ENCODE measurements at regions not wholly inside any gene's neighbourhood (a gene's known extent, or its start where the extent isn't known, plus 50 kb on each side); places are given as distances from the start of the nearest gene placed in this dataset.

- no peak overlapping the region for H3K4me3 ChIP-seq (ENCODE audit: low read length)
- 91% methylated on average over 9 of the region's 10 CpGs for WGBS
- no peaks in the 10 kb centered on the region for H3K36me3 ChIP-seq (ENCODE audit: insufficient read depth, low read length)
- peaks cover 4% of the 10 kb centered on the region; the same call in 1 of the 2 replicates for H3K9me3 ChIP-seq (ENCODE audit: insufficient read depth, low read depth, low read length)
- no peak overlapping the region for H3K27ac ChIP-seq (ENCODE audit: low read depth, low read length)
- H3K9ac ChIP-seq (ENCODE audit: low read depth, low read length), result no peak overlapping the region
- no peaks in the 10 kb centered on the region for H3K4me1 ChIP-seq (ENCODE audit: insufficient read depth, low read length)
- H3K27me3 ChIP-seq (ENCODE audit: insufficient read depth, low read length), result no peaks in the 10 kb centered on the region
These were observed 226.7 kb upstream of the MYOCD start for GRCh38 chr17:12438813-12439586.

- Histone ChIP-seq H3K36me3 (ENCODE audit: insufficient read depth, low read length) (no peaks in the 10 kb centered on the region), H3K9me3 (ENCODE audit: insufficient read depth, low read depth, low read length) (peaks cover 4% of the 10 kb centered on the region; the same call in 1 of the 2 replicates), H3K4me1 (ENCODE audit: insufficient read depth, low read length) (no peaks in the 10 kb centered on the region), H3K4me3 (ENCODE audit: low read length) (no peak overlapping the region), H3K27ac (ENCODE audit: low read depth, low read length) (no peak overlapping the region), H3K9ac (ENCODE audit: low read depth, low read length) (no peak overlapping the region), H3K27me3 (ENCODE audit: insufficient read depth, low read length) (no peaks in the 10 kb centered on the region)
- WGBS, result no CpG with 5 or more reads among the region's 1 CpG
These were observed 220.4 kb upstream of the MYOCD start for GRCh38 chr17:12445331-12445730.

GRCh38 chr17:12457493-12457892, 208.2 kb upstream of the MYOCD start:
- Histone ChIP-seq H3K9ac (ENCODE audit: low read depth, low read length) (no peak overlapping the region), H3K9me3 (ENCODE audit: insufficient read depth, low read depth, low read length) (peaks cover 12% of the 10 kb centered on the region; the same call in 1 of the 2 replicates), H3K4me1 (ENCODE audit: insufficient read depth, low read length) (no peaks in the 10 kb centered on the region), H3K27me3 (ENCODE audit: insufficient read depth, low read length) (no peaks in the 10 kb centered on the region), H3K36me3 (ENCODE audit: insufficient read depth, low read length) (no peaks in the 10 kb centered on the region), H3K27ac (ENCODE audit: low read depth, low read length) (no peak overlapping the region), H3K4me3 (ENCODE audit: low read length) (no peak overlapping the region)
- 93% methylated on average over 1 of the region's 1 CpG for WGBS

- Histone ChIP-seq H3K27me3 (ENCODE audit: insufficient read depth, low read length) (no peaks in the 10 kb centered on the region), H3K27ac (ENCODE audit: low read depth, low read length) (no peak overlapping the region), H3K9me3 (ENCODE audit: insufficient read depth, low read depth, low read length) (peaks cover 14% of the 10 kb centered on the region; the same call in 1 of the 2 replicates), H3K36me3 (ENCODE audit: insufficient read depth, low read length) (no peaks in the 10 kb centered on the region), H3K9ac (ENCODE audit: low read depth, low read length) (no peak overlapping the region), H3K4me1 (ENCODE audit: insufficient read depth, low read length) (no peaks in the 10 kb centered on the region), H3K4me3 (ENCODE audit: low read length) (no peak overlapping the region)
These were observed 206.0 kb upstream of the MYOCD start for GRCh38 chr17:12459736-12460135.

- Histone ChIP-seq H3K4me1 (ENCODE audit: insufficient read depth, low read length) (no peaks in the 10 kb centered on the region), H3K27ac (ENCODE audit: low read depth, low read length) (no peak overlapping the region), H3K9me3 (ENCODE audit: insufficient read depth, low read depth, low read length) (peaks cover 3% of the 10 kb centered on the region; the same call in 1 of the 2 replicates), H3K27me3 (ENCODE audit: insufficient read depth, low read length) (no peaks in the 10 kb centered on the region), H3K4me3 (ENCODE audit: low read length) (no peak overlapping the region), H3K9ac (ENCODE audit: low read depth, low read length) (no peak overlapping the region), H3K36me3 (ENCODE audit: insufficient read depth, low read length) (no peaks in the 10 kb centered on the region)
- WGBS, result 88% methylated on average over 2 of the region's 2 CpGs
These were observed 202.6 kb upstream of the MYOCD start for GRCh38 chr17:12463102-12463501.

GRCh38 chr17:12472252-12473173, 193.2 kb upstream of the MYOCD start:
- no peaks in the 10 kb centered on the region for H3K9me3 ChIP-seq (ENCODE audit: insufficient read depth, low read depth, low read length)
- no peaks in the 10 kb centered on the region for H3K4me1 ChIP-seq (ENCODE audit: insufficient read depth, low read length)
- H3K27ac ChIP-seq (ENCODE audit: low read depth, low read length), result no peak overlapping the region
- WGBS, result 95% methylated on average over 7 of the region's 7 CpGs
- no peaks in the 10 kb centered on the region for H3K27me3 ChIP-seq (ENCODE audit: insufficient read depth, low read length)
- H3K36me3 ChIP-seq (ENCODE audit: insufficient read depth, low read length), result no peaks in the 10 kb centered on the region
- no peak overlapping the region for H3K4me3 ChIP-seq (ENCODE audit: low read length)
- H3K9ac ChIP-seq (ENCODE audit: low read depth, low read length), result no peak overlapping the region

- over 99% methylated on average over 6 of the region's 7 CpGs for WGBS
- Histone ChIP-seq H3K27me3 (ENCODE audit: insufficient read depth, low read length) (no peaks in the 10 kb centered on the region), H3K9ac (ENCODE audit: low read depth, low read length) (no peak overlapping the region), H3K4me1 (ENCODE audit: insufficient read depth, low read length) (no peaks in the 10 kb centered on the region), H3K36me3 (ENCODE audit: insufficient read depth, low read length) (no peaks in the 10 kb centered on the region), H3K9me3 (ENCODE audit: insufficient read depth, low read depth, low read length) (no peaks in the 10 kb centered on the region), H3K4me3 (ENCODE audit: low read length) (no peak overlapping the region), H3K27ac (ENCODE audit: low read depth, low read length) (no peak overlapping the region)
These were observed 187.4 kb upstream of the MYOCD start for GRCh38 chr17:12478311-12478710.

- Histone ChIP-seq H3K27ac (ENCODE audit: low read depth, low read length) (no peak overlapping the region), H3K9ac (ENCODE audit: low read depth, low read length) (no peak overlapping the region), H3K27me3 (ENCODE audit: insufficient read depth, low read length) (no peaks in the 10 kb centered on the region), H3K4me3 (ENCODE audit: low read length) (no peak overlapping the region), H3K9me3 (ENCODE audit: insufficient read depth, low read depth, low read length) (no peaks in the 10 kb centered on the region), H3K36me3 (ENCODE audit: insufficient read depth, low read length) (no peaks in the 10 kb centered on the region), H3K4me1 (ENCODE audit: insufficient read depth, low read length) (peaks cover 19% of the 10 kb centered on the region)
- 76% methylated on average over 3 of the region's 4 CpGs for WGBS
These were observed 180.3 kb upstream of the MYOCD start for GRCh38 chr17:12485361-12485906.

- 80% methylated on average over 3 of the region's 3 CpGs for WGBS
- Histone ChIP-seq H3K9ac (ENCODE audit: low read depth, low read length) (no peak overlapping the region), H3K4me1 (ENCODE audit: insufficient read depth, low read length) (peaks cover 19% of the 10 kb centered on the region)
These were observed 176.4 kb upstream of the MYOCD start for GRCh38 chr17:12489325-12489724.

GRCh38 chr17:12492450-12492849, 173.2 kb upstream of the MYOCD start:
- peaks cover 10% of the 10 kb centered on the region; the same call in 1 of the 2 replicates for H3K4me1 ChIP-seq (ENCODE audit: insufficient read depth, low read length)
- WGBS, result 93% methylated on average over 2 of the region's 3 CpGs
- H3K36me3 ChIP-seq (ENCODE audit: insufficient read depth, low read length), result no peaks in the 10 kb centered on the region
- H3K27me3 ChIP-seq (ENCODE audit: insufficient read depth, low read length), result no peaks in the 10 kb centered on the region
- no peak overlapping the region for H3K9ac ChIP-seq (ENCODE audit: low read depth, low read length)
- no peak overlapping the region for H3K4me3 ChIP-seq (ENCODE audit: low read length)
- H3K27ac ChIP-seq (ENCODE audit: low read depth, low read length), result no peak overlapping the region
- H3K9me3 ChIP-seq (ENCODE audit: insufficient read depth, low read depth, low read length), result no peaks in the 10 kb centered on the region

More at GRCh38 chr17:12489325-12489724, 176.4 kb upstream of the MYOCD start:
- H3K36me3 ChIP-seq (ENCODE audit: insufficient read depth, low read length), result no peaks in the 10 kb centered on the region
- no peak overlapping the region for H3K4me3 ChIP-seq (ENCODE audit: low read length)
- H3K9me3 ChIP-seq (ENCODE audit: insufficient read depth, low read depth, low read length), result no peaks in the 10 kb centered on the region
- H3K27me3 ChIP-seq (ENCODE audit: insufficient read depth, low read length), result no peaks in the 10 kb centered on the region
- H3K27ac ChIP-seq (ENCODE audit: low read depth, low read length), result no peak overlapping the region

- WGBS, result 88% methylated on average over 2 of the region's 2 CpGs
- Histone ChIP-seq H3K4me1 (ENCODE audit: insufficient read depth, low read length) (no peaks in the 10 kb centered on the region), H3K9ac (ENCODE audit: low read depth, low read length) (no peak overlapping the region), H3K4me3 (ENCODE audit: low read length) (no peak overlapping the region), H3K9me3 (ENCODE audit: insufficient read depth, low read depth, low read length) (no peaks in the 10 kb centered on the region), H3K27me3 (ENCODE audit: insufficient read depth, low read length) (no peaks in the 10 kb centered on the region), H3K27ac (ENCODE audit: low read depth, low read length) (no peak overlapping the region), H3K36me3 (ENCODE audit: insufficient read depth, low read length) (no peaks in the 10 kb centered on the region)
These were observed 159.8 kb upstream of the MYOCD start for GRCh38 chr17:12505866-12506265.

Measured in HUES64 (cell line).